HG03558 (cell line): ENCODE measurements at regions not wholly inside any gene's neighbourhood (a gene's known extent, or its start where the extent isn't known, plus 50 kb on each side); places are given as distances from the start of the nearest gene placed in this dataset.

ENCODE experiments used
- ATAC-seq: cut with Tn5 transposase; IDR thresholded peaks from one replicate; pipeline ENCODE4 v1.9.1; 2021; ENCODE audit warnings: moderate number of reproducible peaks; ENCODE audit not compliant: unreplicated experiment; ENCODE audit errors: extremely low read depth

GRCh38 chr2:43171789-43172188, 54.6 kb downstream of the ZFP36L2 start:
- ATAC-seq = no peak

- no peak for ATAC-seq
Observed at GRCh38 chr2:43170405-43171105, 55.9 kb downstream of the ZFP36L2 start.

GRCh38 chr2:43169987-43170386, 56.4 kb downstream of the ZFP36L2 start:
- no peak for ATAC-seq

GRCh38 chr2:43169099-43169945, 57.1 kb downstream of the ZFP36L2 start:
- no peak for ATAC-seq

- ATAC-seq = no peak
Observed at GRCh38 chr2:43168016-43168369, 58.4 kb downstream of the ZFP36L2 start.

GRCh38 chr2:43165378-43166069, 60.9 kb downstream of the ZFP36L2 start:
- no peak for ATAC-seq

- ATAC-seq = no peak
Observed at GRCh38 chr2:43164686-43165085, 61.7 kb downstream of the ZFP36L2 start.

GRCh38 chr2:43163584-43164270, 62.7 kb downstream of the ZFP36L2 start:
- ATAC-seq = no peak

- ATAC-seq = no peak
Observed at GRCh38 chr2:43162511-43162776, 64.0 kb downstream of the ZFP36L2 start.

- no peak for ATAC-seq
Observed at GRCh38 chr2:43161650-43162510, 64.5 kb downstream of the ZFP36L2 start.

- ATAC-seq = no peak
Observed at GRCh38 chr2:43160778-43161177, 65.6 kb downstream of the ZFP36L2 start.

- no peak for ATAC-seq
Observed at GRCh38 chr2:43159797-43160196, 66.6 kb downstream of the ZFP36L2 start.

GRCh38 chr2:43158259-43158880, 68.0 kb downstream of the ZFP36L2 start:
- ATAC-seq = no peak

GRCh38 chr2:43157506-43158246, 68.7 kb downstream of the ZFP36L2 start:
- no peak for ATAC-seq

GRCh38 chr2:43155851-43156411, 70.5 kb downstream of the ZFP36L2 start:
- no peak for ATAC-seq

GRCh38 chr2:43154685-43155084, 71.7 kb downstream of the ZFP36L2 start:
- ATAC-seq = no peak

- ATAC-seq = no peak
Observed at GRCh38 chr2:43152741-43153647, 73.4 kb downstream of the ZFP36L2 start.
